ENCODE measurements at regions not wholly inside any gene's neighbourhood (a gene's known extent, or its start where the extent isn't known, plus 50 kb on each side); places are given as distances from the start of the nearest gene placed in this dataset.
"Not testable (repeated sequence)": the region's sequence is repeated elsewhere in the genome, so short reads cannot be mapped to it uniquely, and the experiment has no call there.

DNA sequence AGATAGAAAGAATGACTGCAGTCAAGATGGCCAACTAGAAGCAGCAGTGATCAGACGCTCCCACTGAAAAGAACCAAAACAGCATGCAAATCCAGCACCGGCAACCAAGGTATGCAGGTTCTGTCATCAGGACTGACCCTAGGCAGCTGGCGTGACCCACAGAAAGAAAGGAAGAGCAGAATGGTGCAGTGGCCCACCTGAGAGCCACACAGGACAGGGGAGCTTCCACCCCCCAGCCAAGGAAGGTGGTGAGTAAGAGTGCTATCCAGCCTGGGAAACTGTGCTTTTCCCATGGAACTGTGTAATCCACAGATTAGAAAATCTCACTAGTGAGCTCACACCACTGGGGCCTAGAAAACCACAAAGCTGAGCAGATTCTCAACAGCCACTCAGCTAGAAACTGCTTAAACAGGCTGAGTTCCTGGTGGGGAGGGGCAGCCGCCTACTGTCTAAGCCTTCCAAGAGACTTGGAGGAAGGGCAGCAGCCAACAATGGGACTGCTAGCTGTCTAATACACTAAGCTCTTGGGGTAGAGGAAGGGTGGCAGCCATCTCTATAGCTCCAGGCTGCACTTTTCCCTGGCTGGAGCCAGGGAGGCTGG is 127.9 kb downstream of the EVA1A start:
- no peak for DNase-seq (ENCODE audit: low spot score)

DNA sequence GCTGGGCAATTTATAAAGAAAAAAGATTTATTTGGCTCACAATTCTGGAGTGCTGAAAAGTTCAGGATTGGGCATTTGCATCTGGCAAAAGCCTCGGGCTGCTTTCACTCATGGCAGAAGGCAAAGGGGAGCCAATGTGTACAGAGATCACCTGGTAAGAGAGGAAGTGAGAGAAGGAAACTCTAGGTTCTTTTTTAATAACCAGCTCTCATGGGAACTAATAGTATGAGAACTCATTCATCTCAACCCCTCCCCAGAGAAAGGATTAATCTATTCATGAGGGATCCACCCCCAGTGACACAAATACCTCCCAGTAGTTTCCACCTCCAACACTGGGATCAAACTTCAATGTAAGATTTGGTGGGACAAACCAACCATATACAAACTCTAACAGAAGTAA is 129.0 kb downstream of the EVA1A start:
- DNase-seq (ENCODE audit: low spot score) = no peak

DNA sequence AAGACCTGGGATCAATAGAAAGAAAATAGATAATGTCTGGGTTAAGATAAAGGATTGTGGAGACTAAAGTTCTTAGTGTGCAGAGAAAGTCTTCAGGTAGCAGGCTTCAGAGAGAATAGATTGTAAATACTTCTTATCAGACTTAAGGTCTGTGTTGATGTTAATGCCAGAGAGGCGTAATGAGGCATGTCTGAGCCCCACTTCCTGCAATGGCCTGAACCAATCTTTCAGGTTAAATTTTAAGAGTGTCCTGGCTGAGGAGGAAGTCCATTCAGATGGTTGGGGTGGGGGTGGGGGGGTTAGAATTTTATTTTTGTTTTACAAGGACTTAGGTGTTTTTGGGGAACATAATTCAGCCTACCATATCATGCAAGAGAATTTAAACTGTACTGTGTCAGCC is 129.5 kb downstream of the EVA1A start:
- DNase-seq (ENCODE audit: low spot score) = no peak

DNA sequence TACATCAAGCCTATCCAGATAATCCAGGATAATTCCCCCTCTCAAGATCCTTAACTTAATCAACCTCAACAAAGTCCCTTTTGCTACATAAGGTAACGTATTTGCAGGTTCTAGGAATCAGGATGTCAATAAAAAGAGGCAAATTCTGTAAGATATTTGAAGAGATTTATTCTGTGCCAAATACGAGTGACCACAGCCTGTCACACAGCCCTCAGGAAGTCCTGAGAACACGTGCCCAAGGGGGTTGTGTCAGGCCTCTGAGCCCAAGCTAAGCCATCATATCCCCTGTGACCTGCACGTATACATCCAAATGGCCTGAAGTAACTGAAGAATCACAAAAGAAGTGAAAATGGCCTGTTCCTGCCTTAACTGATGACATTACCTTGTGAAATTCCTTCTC is 130.3 kb downstream of the EVA1A start:
- DNase-seq (ENCODE audit: low spot score) = not testable (repeated sequence)

- no peak for DNase-seq (ENCODE audit: low spot score)
These were observed 131.9 kb downstream of the EVA1A start for GRCh38 chr2:75428646-75429443.

- no peak for DNase-seq (ENCODE audit: low spot score)
These were observed 132.7 kb downstream of the EVA1A start for GRCh38 chr2:75428060-75428459.

- peak; percentile 3 for DNase-seq (ENCODE audit: low spot score)
These were observed 135.7 kb downstream of the EVA1A start for GRCh38 chr2:75424936-75425619.

- DNase-seq (ENCODE audit: low spot score) = no peak
These were observed 138.8 kb downstream of the EVA1A start for GRCh38 chr2:75421986-75422385.

DNA sequence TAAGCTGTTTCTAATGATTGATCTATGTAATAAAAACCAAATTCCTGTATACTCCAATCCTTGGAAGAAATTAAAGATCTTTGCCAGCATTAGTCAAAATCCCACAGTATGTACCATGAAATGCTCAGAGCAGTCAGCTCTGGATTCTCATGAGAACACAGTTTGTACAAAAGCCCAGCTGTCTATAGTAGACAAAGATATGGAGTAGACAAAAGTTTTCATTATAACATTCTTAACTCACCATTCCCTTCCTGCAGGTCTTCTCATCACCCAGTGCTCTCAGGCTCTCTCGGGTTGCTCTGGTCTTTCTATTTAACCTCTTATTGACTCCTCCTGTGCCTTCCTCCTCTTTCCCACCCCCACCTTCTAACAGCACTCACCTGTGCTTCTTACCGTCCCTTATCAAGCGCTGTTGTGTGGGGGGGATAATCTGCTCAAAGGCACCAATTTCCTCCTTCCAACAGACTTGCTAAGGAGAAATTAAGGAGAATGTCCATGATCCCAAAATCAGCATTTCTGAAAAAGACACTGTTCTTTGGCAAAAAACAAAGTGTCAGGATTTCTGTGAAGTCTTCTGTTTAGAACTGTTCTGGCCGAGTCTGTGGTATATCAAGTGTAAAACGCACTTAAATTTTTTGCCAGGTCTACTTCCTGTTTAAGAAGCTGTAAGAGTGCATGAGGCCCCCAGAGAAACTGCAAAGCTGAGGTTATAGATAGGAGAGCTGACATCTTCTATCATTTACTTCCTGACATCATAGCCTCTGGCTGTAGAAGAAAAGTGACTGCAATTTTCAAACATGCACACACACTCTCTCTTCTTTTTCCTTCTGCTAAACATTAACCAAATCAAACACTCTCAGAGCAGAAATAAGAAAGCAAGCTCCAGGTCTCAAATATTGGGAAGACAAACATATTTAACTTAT is 144.1 kb downstream of the EVA1A start:
- DNase-seq (ENCODE audit: low spot score) = no peak

- DNase-seq (ENCODE audit: low spot score) = no peak
These were observed 145.0 kb downstream of the EVA1A start for GRCh38 chr2:75415731-75416130.

GRCh38 chr2:75415111-75415626 is 145.6 kb downstream of the EVA1A start:
- DNase-seq (ENCODE audit: low spot score) = no peak

DNA sequence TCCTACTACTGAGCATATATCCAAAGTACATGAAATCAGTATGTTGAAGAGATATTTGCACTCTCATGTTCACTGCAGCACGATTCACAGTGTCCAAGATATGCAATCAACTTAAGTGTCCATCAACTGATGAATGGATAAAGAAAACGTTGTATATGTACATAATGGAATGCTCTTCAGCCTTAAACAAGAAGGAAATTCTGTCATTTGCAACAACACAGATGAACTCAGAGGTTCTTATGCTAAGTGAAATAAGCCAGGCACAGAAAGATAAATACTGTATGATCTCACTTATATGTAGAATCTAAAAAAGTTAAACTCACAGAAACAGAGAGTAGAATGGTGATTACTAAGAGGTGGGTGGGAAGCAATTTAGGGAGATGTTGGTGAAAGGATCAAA is 149.2 kb downstream of the EVA1A start:
- DNase-seq (ENCODE audit: low spot score) = no peak

DNA sequence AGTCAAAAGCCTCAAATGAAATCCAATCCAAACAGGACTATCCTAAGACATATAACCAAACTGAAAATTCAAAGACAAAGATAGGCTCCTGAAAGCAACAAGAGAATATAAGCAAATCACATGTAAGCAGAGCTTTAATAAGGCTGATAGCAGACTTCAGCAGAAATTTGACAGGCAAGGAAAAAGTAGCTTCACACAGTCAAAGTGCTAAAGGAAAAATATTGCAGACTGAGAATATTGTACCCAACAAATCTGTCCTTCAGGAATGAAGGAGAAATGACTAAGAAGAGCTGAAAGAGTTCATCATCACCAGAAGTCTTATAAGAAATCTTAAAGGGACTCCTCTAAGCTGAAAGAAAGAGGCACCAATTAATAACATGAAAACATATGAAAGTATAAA is 150.0 kb downstream of the EVA1A start:
- no peak for DNase-seq (ENCODE audit: low spot score)

DNA sequence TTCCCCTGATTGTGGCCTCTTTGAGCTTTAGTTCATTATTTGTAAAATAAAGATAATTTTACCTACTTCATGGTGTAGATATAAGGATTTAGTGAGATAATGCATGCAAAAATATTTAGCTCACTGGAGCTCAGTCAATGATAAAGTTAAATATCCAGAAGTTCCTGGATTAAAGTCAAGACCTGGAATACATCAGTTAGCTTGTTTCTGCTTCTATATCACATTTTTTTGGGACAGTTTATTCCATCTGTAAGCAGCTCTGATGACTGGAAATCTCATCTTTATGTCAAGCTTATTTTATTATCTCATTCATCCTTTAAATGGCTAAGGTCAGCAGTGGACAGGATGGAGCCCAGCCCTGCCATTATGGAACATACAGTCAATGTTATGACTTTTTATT is 152.0 kb downstream of the EVA1A start:
- DNase-seq (ENCODE audit: low spot score) = no peak

- DNase-seq (ENCODE audit: low spot score) = no peak
These were observed 153.7 kb downstream of the EVA1A start for GRCh38 chr2:75407038-75407530.

DNA sequence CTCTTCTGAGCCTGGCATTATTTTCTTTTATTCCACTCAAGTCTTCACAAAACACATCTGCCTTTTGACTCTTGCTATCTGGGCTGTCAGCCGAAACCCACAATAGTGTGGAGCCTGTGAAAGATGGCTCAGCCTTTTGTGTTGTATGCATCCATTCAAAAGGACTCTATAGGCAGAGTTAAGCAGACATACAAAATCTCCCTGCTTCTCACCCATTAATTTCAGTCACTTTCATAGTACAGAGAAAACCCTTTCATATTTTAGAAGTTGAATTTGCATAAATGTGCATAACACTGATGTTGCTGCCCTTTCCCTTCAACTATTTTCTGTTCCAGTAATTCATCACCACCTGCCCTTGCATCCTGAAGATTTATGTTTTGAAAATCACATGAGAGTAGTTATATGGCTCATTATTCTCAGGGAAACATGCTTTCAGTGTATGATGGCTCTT is 154.6 kb downstream of the EVA1A start:
- no peak for DNase-seq (ENCODE audit: low spot score)

GRCh38 chr2:75405000-75405399 is 155.7 kb downstream of the EVA1A start:
- no peak for DNase-seq (ENCODE audit: low spot score)

- peak; percentile 70 for DNase-seq (ENCODE audit: low spot score)
These were observed 156.7 kb downstream of the EVA1A start for GRCh38 chr2:75403991-75404428.

DNA sequence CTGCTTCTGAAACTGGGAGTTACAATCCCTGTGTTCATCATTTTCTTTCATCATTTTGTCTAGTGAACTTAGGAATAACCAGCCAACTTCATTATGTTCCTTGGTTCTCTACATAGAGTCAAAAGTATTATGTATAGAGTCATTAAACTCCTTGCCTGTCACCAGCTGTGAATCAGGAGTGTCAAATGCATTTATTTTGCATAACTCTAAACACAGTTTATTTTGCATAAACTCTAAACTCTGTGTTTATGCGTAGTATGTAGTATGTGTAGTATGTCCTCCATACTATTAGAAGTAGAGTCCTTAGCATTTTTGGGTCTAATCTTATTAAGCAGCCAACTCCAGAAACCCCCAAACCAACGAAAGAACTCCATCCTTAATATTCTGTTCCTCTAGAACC is 164.4 kb downstream of the EVA1A start:
- no peak for DNase-seq (ENCODE audit: low spot score)

- DNase-seq (ENCODE audit: low spot score) = peak; percentile 34
These were observed 166.0 kb downstream of the EVA1A start for GRCh38 chr2:75394764-75395163.

DNA sequence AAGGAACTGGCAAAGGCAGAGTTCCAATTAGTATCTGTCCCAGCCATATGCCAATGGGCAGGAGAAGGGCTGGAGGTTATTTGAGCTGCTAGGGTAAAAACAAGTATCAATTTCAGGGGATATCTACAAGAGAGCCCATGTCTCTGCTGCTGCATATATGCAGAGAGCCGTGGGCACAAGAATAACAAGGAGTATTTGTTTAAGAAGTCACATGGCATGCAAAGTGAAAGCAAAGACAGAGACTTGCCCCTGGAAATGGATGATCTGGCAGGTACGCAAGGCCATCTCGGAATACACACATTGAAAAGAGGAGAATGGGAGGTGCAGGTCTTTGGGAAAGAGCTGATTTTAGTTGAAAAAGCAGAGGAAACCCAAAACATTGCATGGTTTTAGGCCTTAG is 170.6 kb downstream of the EVA1A start:
- no peak for DNase-seq (ENCODE audit: low spot score)

GRCh38 chr2:75389271-75389670 is 171.5 kb downstream of the EVA1A start:
- DNase-seq (ENCODE audit: low spot score) = no peak

Data from RKO (cell line).